ENCODE measurements at regions not wholly inside any gene's neighbourhood (a gene's known extent, or its start where the extent isn't known, plus 50 kb on each side); places are given as distances from the start of the nearest gene placed in this dataset.

GRCh38 chr6:71199736-71200135, 88.9 kb upstream of the OGFRL1 start (continued):
- TF ChIP-seq, protein P1, sequence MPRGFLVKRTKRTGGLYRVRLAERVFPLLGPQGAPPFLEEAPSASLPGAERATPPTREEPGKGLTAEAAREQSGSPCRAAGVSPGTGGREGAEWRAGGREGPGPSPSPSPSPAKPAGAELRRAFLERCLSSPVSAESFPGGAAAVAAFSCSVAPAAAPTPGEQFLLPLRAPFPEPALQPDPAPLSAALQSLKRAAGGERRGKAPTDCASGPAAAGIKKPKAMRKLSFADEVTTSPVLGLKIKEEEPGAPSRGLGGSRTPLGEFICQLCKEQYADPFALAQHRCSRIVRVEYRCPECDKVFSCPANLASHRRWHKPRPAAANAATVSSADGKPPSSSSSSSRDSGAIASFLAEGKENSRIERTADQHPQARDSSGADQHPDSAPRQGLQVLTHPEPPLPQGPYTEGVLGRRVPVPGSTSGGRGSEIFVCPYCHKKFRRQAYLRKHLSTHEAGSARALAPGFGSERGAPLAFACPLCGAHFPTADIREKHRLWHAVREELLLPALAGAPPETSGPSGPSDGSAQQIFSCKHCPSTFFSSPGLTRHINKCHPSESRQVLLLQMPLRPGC (tag by site-specific recombination; IDR thresholded peaks at IDR 0.05), result no peak
- TF ChIP-seq, protein P2, sequence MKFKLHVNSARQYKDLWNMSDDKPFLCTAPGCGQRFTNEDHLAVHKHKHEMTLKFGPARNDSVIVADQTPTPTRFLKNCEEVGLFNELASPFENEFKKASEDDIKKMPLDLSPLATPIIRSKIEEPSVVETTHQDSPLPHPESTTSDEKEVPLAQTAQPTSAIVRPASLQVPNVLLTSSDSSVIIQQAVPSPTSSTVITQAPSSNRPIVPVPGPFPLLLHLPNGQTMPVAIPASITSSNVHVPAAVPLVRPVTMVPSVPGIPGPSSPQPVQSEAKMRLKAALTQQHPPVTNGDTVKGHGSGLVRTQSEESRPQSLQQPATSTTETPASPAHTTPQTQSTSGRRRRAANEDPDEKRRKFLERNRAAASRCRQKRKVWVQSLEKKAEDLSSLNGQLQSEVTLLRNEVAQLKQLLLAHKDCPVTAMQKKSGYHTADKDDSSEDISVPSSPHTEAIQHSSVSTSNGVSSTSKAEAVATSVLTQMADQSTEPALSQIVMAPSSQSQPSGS (tag by site-specific recombination; IDR thresholded peaks at IDR 0.05; ENCODE audit: low read depth), result no peak

DNA sequence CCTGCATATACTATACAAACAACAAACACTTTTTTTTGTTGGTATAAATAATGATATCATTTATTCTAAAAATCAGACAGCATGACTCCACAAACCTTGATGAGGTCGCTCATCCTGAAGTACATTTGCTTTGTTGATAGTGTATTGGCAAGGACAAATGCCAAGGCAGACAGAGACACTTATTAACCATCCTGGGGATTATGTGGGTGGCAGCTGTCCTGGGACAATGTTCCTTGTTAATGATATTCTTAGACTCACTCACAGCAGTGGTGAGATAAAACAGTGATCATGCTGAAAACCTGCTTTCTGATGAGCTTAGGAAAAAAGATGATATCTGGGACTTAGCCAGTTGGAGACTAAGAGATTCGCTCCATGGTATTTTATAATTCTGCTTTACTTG, 85.4 kb upstream of the OGFRL1 start:
- H3K4me3 ChIP-seq (ENCODE audit: low read depth, low read length), result no peak overlapping the region
- no peaks in the 10 kb centered on the region for H3K4me1 ChIP-seq (ENCODE audit: control insufficient read depth, insufficient read depth, low read length)
- no peaks in the 10 kb centered on the region for H3K9me3 ChIP-seq (ENCODE audit: control insufficient read depth, insufficient read depth, low read depth, low read length)
- ChIA-PET POLR2A (no interaction called here), CTCF (interaction anchor here (2.7 kb wide), 1 partner anchor 12 kb away, joined by 10 read pairs; no protein-coding TSS in a partner anchor)
- TF ChIP-seq ZSCAN23 (tag by site-specific recombination; IDR thresholded peaks at IDR 0.05) (no peak), ZNF184 (tag by site-specific recombination; IDR thresholded peaks at IDR 0.05) (no peak), BCL11B (tag by site-specific recombination; IDR thresholded peaks at IDR 0.05; ENCODE audit: low read depth) (no peak), SCRT1 (tag by site-specific recombination; IDR thresholded peaks at IDR 0.05; ENCODE audit: borderline replicate concordance) (no peak), ZNF155 (tag by site-specific recombination; IDR thresholded peaks at IDR 0.05) (no peak), GLI4 (tag by site-specific recombination; IDR thresholded peaks at IDR 0.05) (no peak), WT1 (tag by site-specific recombination; IDR thresholded peaks at IDR 0.05) (no peak), SP2 (tag by site-specific recombination; IDR thresholded peaks at IDR 0.05) (no peak), ZNF19 (tag by site-specific recombination; IDR thresholded peaks at IDR 0.05; ENCODE audit: low read depth) (no peak), ZNF747 (tag by site-specific recombination; IDR thresholded peaks at IDR 0.05) (no peak)
- TF ChIP-seq, protein P3, sequence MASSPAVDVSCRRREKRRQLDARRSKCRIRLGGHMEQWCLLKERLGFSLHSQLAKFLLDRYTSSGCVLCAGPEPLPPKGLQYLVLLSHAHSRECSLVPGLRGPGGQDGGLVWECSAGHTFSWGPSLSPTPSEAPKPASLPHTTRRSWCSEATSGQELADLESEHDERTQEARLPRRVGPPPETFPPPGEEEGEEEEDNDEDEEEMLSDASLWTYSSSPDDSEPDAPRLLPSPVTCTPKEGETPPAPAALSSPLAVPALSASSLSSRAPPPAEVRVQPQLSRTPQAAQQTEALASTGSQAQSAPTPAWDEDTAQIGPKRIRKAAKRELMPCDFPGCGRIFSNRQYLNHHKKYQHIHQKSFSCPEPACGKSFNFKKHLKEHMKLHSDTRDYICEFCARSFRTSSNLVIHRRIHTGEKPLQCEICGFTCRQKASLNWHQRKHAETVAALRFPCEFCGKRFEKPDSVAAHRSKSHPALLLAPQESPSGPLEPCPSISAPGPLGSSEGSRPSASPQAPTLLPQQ (tag by site-specific recombination; IDR thresholded peaks at IDR 0.05), result no peak
- H3K36me3 ChIP-seq (ENCODE audit: control insufficient read depth in 2 of 2, insufficient read depth in 1 of 2, low read length in 2 of 2), result no peaks in the 10 kb centered on the region
- no peak overlapping the region for H3K27ac ChIP-seq (ENCODE audit: extremely low read depth, low read depth, low read length)

DNA sequence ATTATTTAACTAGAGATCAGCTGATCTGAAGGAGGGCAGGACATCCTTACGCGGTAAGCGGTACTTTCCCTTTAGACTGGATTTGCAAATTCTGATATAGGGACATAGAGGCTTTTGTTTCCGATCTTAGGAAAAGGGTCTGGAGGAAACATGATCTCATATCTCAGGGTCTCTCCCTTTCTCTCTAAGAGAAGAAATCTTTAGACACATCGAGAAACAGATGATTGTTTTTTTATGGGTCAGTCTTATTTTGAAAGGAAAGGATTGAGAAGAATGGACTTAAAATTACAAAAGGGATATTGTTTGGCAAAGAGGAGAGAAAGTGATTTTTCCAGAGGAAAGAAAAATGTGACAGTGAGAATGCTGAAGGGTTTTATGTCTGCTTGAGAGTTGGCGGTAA, 83.9 kb upstream of the OGFRL1 start:
- Histone ChIP-seq H3K4me1 (ENCODE audit: control insufficient read depth, insufficient read depth, low read length) (no peaks in the 10 kb centered on the region), H3K9me3 (ENCODE audit: control insufficient read depth, insufficient read depth, low read depth, low read length) (no peaks in the 10 kb centered on the region), H3K36me3 (ENCODE audit: control insufficient read depth in 2 of 2, insufficient read depth in 1 of 2, low read length in 2 of 2) (no peaks in the 10 kb centered on the region), H3K4me3 (ENCODE audit: low read depth, low read length) (no peak overlapping the region), H3K27ac (ENCODE audit: extremely low read depth, low read depth, low read length) (no peak overlapping the region)
- ChIA-PET CTCF (no interaction called here), POLR2A (no interaction called here)
- TF ChIP-seq ZBTB49 (tag by site-specific recombination; IDR thresholded peaks at IDR 0.05; ENCODE audit: low read depth) (no peak), ZNF433 (tag by site-specific recombination; IDR thresholded peaks at IDR 0.05; ENCODE audit: low read depth) (no peak), BCL11A (tag by site-specific recombination; IDR thresholded peaks at IDR 0.05; ENCODE audit: low read depth) (no peak), ZNF10 (tag by site-specific recombination; IDR thresholded peaks at IDR 0.05) (no peak), ZNF529 (tag by site-specific recombination; IDR thresholded peaks at IDR 0.05; ENCODE audit: insufficient replicate concordance) (no peak), ZNF510 (tag by site-specific recombination; IDR thresholded peaks at IDR 0.05; ENCODE audit: insufficient replicate concordance) (no peak), ZNF548 (tag by site-specific recombination; IDR thresholded peaks at IDR 0.05) (no peak), ZNF624 (tag by site-specific recombination; IDR thresholded peaks at IDR 0.05) (no peak), ZNF580 (tag by site-specific recombination; IDR thresholded peaks at IDR 0.05) (no peak)

Data from HEK293 (cell line).